T-helper 17 cell (primary cell): ENCODE measurements at regions not wholly inside any gene's neighbourhood (a gene's known extent, or its start where the extent isn't known, plus 50 kb on each side); places are given as distances from the start of the nearest gene placed in this dataset.

Source experiments
- ATAC-seq: fragments of 150-1000 bp; cut with Tn5 transposase; 2 replicates; pipeline ENCODE4 v1.10.0; 2021; ENCODE audit warnings: mild to moderate bottlenecking, moderate library complexity
- DNase-seq, 3 donors: peaks; one replicate each; pipeline versions ENCODE4 v3.0.0 to v3.0.0-alpha.2; 2020 to 2021
- H3K9me3 ChIP-seq: one replicate; pipeline ENCODE4 v1.7.0; 2013; ENCODE audit warnings: low read length, mild to moderate bottlenecking; ENCODE audit not compliant: control insufficient read depth, poor library complexity, severe bottlenecking
- H3K27ac Mint-ChIP-seq: one replicate; pipeline ENCODE4 v1.8.0; 2022; ENCODE audit warnings: mild to moderate bottlenecking, moderate library complexity, mixed read lengths
- H3K27me3 Mint-ChIP-seq: one replicate; pipeline ENCODE4 v1.8.0; 2022; ENCODE audit warnings: mixed read lengths
- H3K36me3 Mint-ChIP-seq: one replicate; pipeline ENCODE4 v1.8.0; 2022; ENCODE audit warnings: low read depth, mixed read lengths
- H3K4me1 Mint-ChIP-seq: one replicate; pipeline ENCODE4 v1.8.0; 2022; ENCODE audit warnings: mild to moderate bottlenecking, mixed read lengths
- H3K4me3 Mint-ChIP-seq: one replicate; pipeline ENCODE4 v1.8.0; 2022; ENCODE audit warnings: mild to moderate bottlenecking, moderate library complexity, mixed read lengths

GRCh38 chr4:123661080-123661737 is 264.6 kb downstream of the SPRY1 start:
- Mint-ChIP-seq H3K4me1 (peaks cover 3% of the 10 kb centered on the region), H3K27me3 (peaks cover 8% of the 10 kb centered on the region), H3K27ac (peak overlapping the region; percentile 82), H3K36me3 (peaks cover 2% of the 10 kb centered on the region), H3K4me3 (no peak overlapping the region)
- ATAC-seq, result no peak
- no peaks in the 10 kb centered on the region for H3K9me3 ChIP-seq
- no peak for DNase-seq

GRCh38 chr4:123662827-123663226 is 266.2 kb downstream of the SPRY1 start:
- no peak for DNase-seq
- peaks cover 13% of the 10 kb centered on the region for H3K27me3 Mint-ChIP-seq
- no peaks in the 10 kb centered on the region for H3K9me3 ChIP-seq
- no peak overlapping the region for H3K27ac Mint-ChIP-seq
- ATAC-seq, result no peak
- peaks cover 2% of the 10 kb centered on the region for H3K36me3 Mint-ChIP-seq
- peaks cover 3% of the 10 kb centered on the region for H3K4me1 Mint-ChIP-seq
- no peak overlapping the region for H3K4me3 Mint-ChIP-seq

GRCh38 chr4:123666486-123666885 is 269.9 kb downstream of the SPRY1 start:
- Mint-ChIP-seq H3K27me3 (peaks cover 13% of the 10 kb centered on the region), H3K36me3 (peaks cover 2% of the 10 kb centered on the region), H3K27ac (no peak overlapping the region), H3K4me3 (no peak overlapping the region), H3K4me1 (peaks cover 4% of the 10 kb centered on the region)
- DNase-seq, result no peak
- no peaks in the 10 kb centered on the region for H3K9me3 ChIP-seq
- no peak for ATAC-seq

- H3K27me3 Mint-ChIP-seq, result peaks cover 13% of the 10 kb centered on the region
- DNase-seq (no peak), ATAC-seq (no peak)
- no peaks in the 10 kb centered on the region for H3K9me3 ChIP-seq
- peaks cover 2% of the 10 kb centered on the region for H3K36me3 Mint-ChIP-seq
- no peak overlapping the region for H3K27ac Mint-ChIP-seq
- H3K4me3 Mint-ChIP-seq, result no peak overlapping the region
- H3K4me1 Mint-ChIP-seq, result peaks cover 5% of the 10 kb centered on the region
Measured at GRCh38 chr4:123667496-123667895, 270.9 kb downstream of the SPRY1 start.

- ATAC-seq (no peak), DNase-seq (no peak)
- Mint-ChIP-seq H3K4me1 (peaks cover 5% of the 10 kb centered on the region), H3K27ac (no peak overlapping the region), H3K27me3 (peaks cover 13% of the 10 kb centered on the region), H3K36me3 (peaks cover 2% of the 10 kb centered on the region), H3K4me3 (no peak overlapping the region)
- no peaks in the 10 kb centered on the region for H3K9me3 ChIP-seq
Measured at GRCh38 chr4:123667991-123668390, 271.4 kb downstream of the SPRY1 start.

GRCh38 chr4:123671636-123672404 is 275.2 kb downstream of the SPRY1 start:
- H3K9me3 ChIP-seq, result no peaks in the 10 kb centered on the region
- Mint-ChIP-seq H3K27ac (no peak overlapping the region), H3K4me1 (peaks cover 5% of the 10 kb centered on the region), H3K36me3 (no peaks in the 10 kb centered on the region), H3K4me3 (no peak overlapping the region), H3K27me3 (peaks cover 13% of the 10 kb centered on the region)
- ATAC-seq (no peak), DNase-seq (no peak)

- H3K27me3 Mint-ChIP-seq, result peaks cover 8% of the 10 kb centered on the region
- no peak for DNase-seq
- no peak overlapping the region for H3K4me3 Mint-ChIP-seq
- ATAC-seq, result no peak
- no peaks in the 10 kb centered on the region for H3K9me3 ChIP-seq
- H3K36me3 Mint-ChIP-seq, result no peaks in the 10 kb centered on the region
- peaks cover 5% of the 10 kb centered on the region for H3K4me1 Mint-ChIP-seq
- no peak overlapping the region for H3K27ac Mint-ChIP-seq
Measured at GRCh38 chr4:123672987-123673386, 276.4 kb downstream of the SPRY1 start.

GRCh38 chr4:123673971-123674370 is 277.4 kb downstream of the SPRY1 start:
- no peaks in the 10 kb centered on the region for H3K9me3 ChIP-seq
- DNase-seq (no peak), ATAC-seq (no peak)
- Mint-ChIP-seq H3K27me3 (peaks cover 3% of the 10 kb centered on the region), H3K36me3 (no peaks in the 10 kb centered on the region), H3K4me1 (peaks cover 5% of the 10 kb centered on the region), H3K4me3 (no peak overlapping the region), H3K27ac (no peak overlapping the region)

GRCh38 chr4:123674762-123675465 is 278.3 kb downstream of the SPRY1 start:
- Mint-ChIP-seq H3K27me3 (peaks cover 6% of the 10 kb centered on the region), H3K4me1 (peaks cover 5% of the 10 kb centered on the region), H3K4me3 (no peak overlapping the region), H3K36me3 (no peaks in the 10 kb centered on the region), H3K27ac (no peak overlapping the region)
- DNase-seq (no peak), ATAC-seq (no peak)
- no peaks in the 10 kb centered on the region for H3K9me3 ChIP-seq

GRCh38 chr4:123675567-123675966 is 279.0 kb downstream of the SPRY1 start:
- Mint-ChIP-seq H3K27ac (no peak overlapping the region), H3K27me3 (peaks cover 6% of the 10 kb centered on the region), H3K4me3 (no peak overlapping the region), H3K36me3 (no peaks in the 10 kb centered on the region), H3K4me1 (peaks cover 5% of the 10 kb centered on the region)
- DNase-seq (no peak), ATAC-seq (no peak)
- no peaks in the 10 kb centered on the region for H3K9me3 ChIP-seq

GRCh38 chr4:123676071-123676889 is 279.7 kb downstream of the SPRY1 start:
- H3K27ac Mint-ChIP-seq, result no peak overlapping the region
- H3K9me3 ChIP-seq, result no peaks in the 10 kb centered on the region
- H3K36me3 Mint-ChIP-seq, result no peaks in the 10 kb centered on the region
- no peak for ATAC-seq
- H3K27me3 Mint-ChIP-seq, result peaks cover 6% of the 10 kb centered on the region
- peaks cover 3% of the 10 kb centered on the region for H3K4me1 Mint-ChIP-seq
- DNase-seq, result no peak
- no peak overlapping the region for H3K4me3 Mint-ChIP-seq

- DNase-seq (no peak), ATAC-seq (no peak)
- H3K36me3 Mint-ChIP-seq, result no peaks in the 10 kb centered on the region
- no peak overlapping the region for H3K4me3 Mint-ChIP-seq
- H3K27ac Mint-ChIP-seq, result no peak overlapping the region
- H3K27me3 Mint-ChIP-seq, result peaks cover 6% of the 10 kb centered on the region
- H3K9me3 ChIP-seq, result no peaks in the 10 kb centered on the region
- no peaks in the 10 kb centered on the region for H3K4me1 Mint-ChIP-seq
Measured at GRCh38 chr4:123676890-123677229, 280.3 kb downstream of the SPRY1 start.

- no peaks in the 10 kb centered on the region for H3K9me3 ChIP-seq
- H3K27ac Mint-ChIP-seq, result no peak overlapping the region
- no peaks in the 10 kb centered on the region for H3K36me3 Mint-ChIP-seq
- DNase-seq (no peak), ATAC-seq (no peak)
- H3K27me3 Mint-ChIP-seq, result peaks cover 6% of the 10 kb centered on the region
- H3K4me3 Mint-ChIP-seq, result no peak overlapping the region
- H3K4me1 Mint-ChIP-seq, result no peaks in the 10 kb centered on the region
Measured at GRCh38 chr4:123682931-123683330, 286.3 kb downstream of the SPRY1 start.
